Body of pancreas (tissue), 4 donors: ENCODE measurements at regions not wholly inside any gene's neighbourhood (a gene's known extent, or its start where the extent isn't known, plus 50 kb on each side); places are given as distances from the start of the nearest gene placed in this dataset.

Source experiments
- POLR2A ChIP-seq, 3 donors: fragments of 450-650 bp; IDR thresholded peaks; one replicate each; pipeline ENCODE4 v1.6.1; 2016; ENCODE audit warnings: antibody characterized with exemption in 3 of 3, mild to moderate bottlenecking in 2 of 3
- TF ChIP-seq, protein P1 (sequence below), 7 experiments: fragments of 450-650 bp in 4 of 7; fragments of 200-600 bp in 3 of 7; sonication (generic) in 3 of 7; IDR thresholded peaks; one replicate each; pipeline ENCODE4 v1.5.1; 2016 to 2019; ENCODE audit warnings: antibody characterized with exemption in 7 of 7

GRCh38 chr9:13009871-13010270 is 235.1 kb downstream of the LURAP1L start:
- TF ChIP-seq, protein P1, sequence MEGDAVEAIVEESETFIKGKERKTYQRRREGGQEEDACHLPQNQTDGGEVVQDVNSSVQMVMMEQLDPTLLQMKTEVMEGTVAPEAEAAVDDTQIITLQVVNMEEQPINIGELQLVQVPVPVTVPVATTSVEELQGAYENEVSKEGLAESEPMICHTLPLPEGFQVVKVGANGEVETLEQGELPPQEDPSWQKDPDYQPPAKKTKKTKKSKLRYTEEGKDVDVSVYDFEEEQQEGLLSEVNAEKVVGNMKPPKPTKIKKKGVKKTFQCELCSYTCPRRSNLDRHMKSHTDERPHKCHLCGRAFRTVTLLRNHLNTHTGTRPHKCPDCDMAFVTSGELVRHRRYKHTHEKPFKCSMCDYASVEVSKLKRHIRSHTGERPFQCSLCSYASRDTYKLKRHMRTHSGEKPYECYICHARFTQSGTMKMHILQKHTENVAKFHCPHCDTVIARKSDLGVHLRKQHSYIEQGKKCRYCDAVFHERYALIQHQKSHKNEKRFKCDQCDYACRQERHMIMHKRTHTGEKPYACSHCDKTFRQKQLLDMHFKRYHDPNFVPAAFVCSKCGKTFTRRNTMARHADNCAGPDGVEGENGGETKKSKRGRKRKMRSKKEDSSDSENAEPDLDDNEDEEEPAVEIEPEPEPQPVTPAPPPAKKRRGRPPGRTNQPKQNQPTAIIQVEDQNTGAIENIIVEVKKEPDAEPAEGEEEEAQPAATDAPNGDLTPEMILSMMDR (IDR thresholded peaks at IDR 0.05): no peak
- TF ChIP-seq POLR2A (IDR thresholded peaks at IDR 0.05): no peak
